ENCODE measurements at regions not wholly inside any gene's neighbourhood (a gene's known extent, or its start where the extent isn't known, plus 50 kb on each side); places are given as distances from the start of the nearest gene placed in this dataset.

DNA sequence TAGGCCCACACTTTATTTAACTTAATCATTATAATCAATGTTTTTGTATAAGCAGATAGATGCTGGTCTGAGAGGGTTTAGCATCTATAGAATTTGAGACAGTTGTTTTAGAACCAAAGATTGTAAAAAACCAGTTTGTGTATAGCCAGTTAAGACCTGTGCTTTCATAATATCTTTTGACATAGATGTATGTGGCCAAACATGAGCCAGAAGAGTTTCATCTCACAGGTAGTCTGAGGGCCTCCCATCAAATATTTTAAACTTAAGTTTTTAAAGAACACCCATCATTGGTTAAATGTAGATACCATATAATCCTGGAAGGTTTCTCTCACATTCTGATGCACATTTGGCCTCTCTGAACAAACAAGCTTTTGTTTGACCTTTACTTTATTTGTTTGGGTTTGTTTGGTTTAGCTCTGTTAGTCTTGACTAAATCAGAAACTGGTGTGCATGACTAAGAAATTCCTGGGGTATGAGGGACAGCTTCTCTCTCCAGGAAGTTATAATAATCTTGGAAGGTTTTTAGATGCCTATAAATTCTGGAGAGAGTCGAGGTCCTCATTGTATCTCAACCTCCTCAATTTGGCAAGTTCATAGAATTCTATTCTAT lies 58.0 kb upstream of the TMEM200A start:
- TF ChIP-seq CTCF (conservative IDR thresholded peaks at IDR 0.05; ENCODE audit: low read depth, low read length) (no peak), EZH2 (IDR thresholded peaks at IDR 0.05; ENCODE audit: low read length, unreplicated experiment) (no peak), EZH2phosphoT487 (IDR thresholded peaks at IDR 0.05; ENCODE audit: borderline replicate concordance, low read length) (no peak)

Measured in PC-3 (cell line).